SU-DHL-6 (cell line): ENCODE measurements at regions not wholly inside any gene's neighbourhood (a gene's known extent, or its start where the extent isn't known, plus 50 kb on each side); places are given as distances from the start of the nearest gene placed in this dataset.

Experiments used
- EZH2phosphoT487 ChIP-seq: fragments of 200-600 bp; sonication (generic), shearing (Covaris generic); conservative IDR thresholded peaks from 2 replicates; pipeline ENCODE4 v1.6.1; 2018; ENCODE audit warnings: mild to moderate bottlenecking, antibody characterized with exemption, low read length, moderate library complexity, mixed read lengths
- TF ChIP-seq, protein P1 (sequence below): fragments of 200-600 bp; sonication (generic); IDR thresholded peaks from one replicate; pipeline ENCODE4 v1.5.1; 2017; ENCODE audit warnings: antibody characterized with exemption, mild to moderate bottlenecking, low read length, moderate library complexity; ENCODE audit not compliant: insufficient read depth, poor library complexity, severe bottlenecking

DNA sequence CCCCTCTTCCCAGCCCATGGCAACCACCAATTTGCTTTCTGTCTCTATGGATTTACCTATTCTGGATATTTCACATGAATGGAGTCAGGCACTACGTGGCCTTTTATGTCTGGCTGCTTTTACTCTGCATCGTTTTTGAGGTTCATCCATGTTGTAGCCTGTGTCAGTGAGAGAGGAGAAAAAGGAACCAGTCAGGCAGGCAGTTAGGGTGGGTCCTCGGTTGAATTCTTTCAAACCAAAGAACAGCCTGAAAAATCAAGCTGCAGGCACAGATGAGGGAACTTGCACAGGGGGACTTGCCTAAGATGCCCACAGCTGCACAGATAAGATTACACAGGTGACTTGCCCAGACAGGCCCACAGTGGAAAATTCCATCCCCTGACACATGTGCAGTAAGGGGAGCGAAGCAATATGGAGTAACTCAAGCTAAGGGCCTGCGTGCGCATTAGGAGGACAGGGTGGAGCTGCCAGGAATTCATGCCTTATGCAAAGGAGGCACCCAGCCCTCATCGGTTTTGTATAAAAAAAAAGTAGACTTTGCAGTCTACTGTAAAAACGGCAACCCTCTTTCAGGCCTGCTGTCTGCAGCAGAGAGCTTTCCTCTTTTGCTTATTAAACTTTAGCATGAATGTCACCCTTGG lies 152.4 kb upstream of the RFLNA start:
- no peak for TF ChIP-seq EZH2phosphoT487
- TF ChIP-seq, protein P1, sequence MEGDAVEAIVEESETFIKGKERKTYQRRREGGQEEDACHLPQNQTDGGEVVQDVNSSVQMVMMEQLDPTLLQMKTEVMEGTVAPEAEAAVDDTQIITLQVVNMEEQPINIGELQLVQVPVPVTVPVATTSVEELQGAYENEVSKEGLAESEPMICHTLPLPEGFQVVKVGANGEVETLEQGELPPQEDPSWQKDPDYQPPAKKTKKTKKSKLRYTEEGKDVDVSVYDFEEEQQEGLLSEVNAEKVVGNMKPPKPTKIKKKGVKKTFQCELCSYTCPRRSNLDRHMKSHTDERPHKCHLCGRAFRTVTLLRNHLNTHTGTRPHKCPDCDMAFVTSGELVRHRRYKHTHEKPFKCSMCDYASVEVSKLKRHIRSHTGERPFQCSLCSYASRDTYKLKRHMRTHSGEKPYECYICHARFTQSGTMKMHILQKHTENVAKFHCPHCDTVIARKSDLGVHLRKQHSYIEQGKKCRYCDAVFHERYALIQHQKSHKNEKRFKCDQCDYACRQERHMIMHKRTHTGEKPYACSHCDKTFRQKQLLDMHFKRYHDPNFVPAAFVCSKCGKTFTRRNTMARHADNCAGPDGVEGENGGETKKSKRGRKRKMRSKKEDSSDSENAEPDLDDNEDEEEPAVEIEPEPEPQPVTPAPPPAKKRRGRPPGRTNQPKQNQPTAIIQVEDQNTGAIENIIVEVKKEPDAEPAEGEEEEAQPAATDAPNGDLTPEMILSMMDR: no peak
